ENCODE measurements at regions not wholly inside any gene's neighbourhood (a gene's known extent, or its start where the extent isn't known, plus 50 kb on each side); places are given as distances from the start of the nearest gene placed in this dataset.

- H3K27ac ChIP-seq (ENCODE audit: low read depth, low read length), result no peak overlapping the region
These were observed 764.7 kb downstream of the TRIML1 start for GRCh38 chr4:188903986-188904385.

GRCh38 chr4:188904617-188905016 lies 765.4 kb downstream of the TRIML1 start:
- H3K27ac ChIP-seq (ENCODE audit: low read depth, low read length), result no peak overlapping the region
- no peaks in the 10 kb centered on the region for H3K36me3 ChIP-seq (ENCODE audit: insufficient read depth, low read length)
- H3K79me2 ChIP-seq (ENCODE audit: control insufficient read depth, insufficient read depth, low read length, unreplicated experiment), result no peaks in the 10 kb centered on the region
- H3K4me3 ChIP-seq (ENCODE audit: low read depth, low read length), result no peak overlapping the region
- no peak overlapping the region for H2AFZ ChIP-seq (ENCODE audit: low read length, unreplicated experiment)
- H3K4me1 ChIP-seq (ENCODE audit: control insufficient read depth, insufficient read depth, low read length, unreplicated experiment), result no peaks in the 10 kb centered on the region
- no peaks in the 10 kb centered on the region for H3K27me3 ChIP-seq (ENCODE audit: insufficient read depth, low read length)

More at GRCh38 chr4:188903986-188904385, 764.7 kb downstream of the TRIML1 start:
- Histone ChIP-seq H3K79me2 (ENCODE audit: control insufficient read depth, insufficient read depth, low read length, unreplicated experiment) (no peaks in the 10 kb centered on the region), H3K4me3 (ENCODE audit: low read depth, low read length) (no peak overlapping the region), H3K27me3 (ENCODE audit: insufficient read depth, low read length) (no peaks in the 10 kb centered on the region), H3K4me1 (ENCODE audit: control insufficient read depth, insufficient read depth, low read length, unreplicated experiment) (no peaks in the 10 kb centered on the region), H2AFZ (ENCODE audit: low read length, unreplicated experiment) (no peak overlapping the region), H3K36me3 (ENCODE audit: insufficient read depth, low read length) (no peaks in the 10 kb centered on the region)

GRCh38 chr4:188905248-188905647 lies 766.0 kb downstream of the TRIML1 start:
- Histone ChIP-seq H3K4me1 (ENCODE audit: control insufficient read depth, insufficient read depth, low read length, unreplicated experiment) (no peaks in the 10 kb centered on the region), H3K4me3 (ENCODE audit: low read depth, low read length) (no peak overlapping the region), H2AFZ (ENCODE audit: low read length, unreplicated experiment) (no peak overlapping the region), H3K27ac (ENCODE audit: low read depth, low read length) (no peak overlapping the region), H3K79me2 (ENCODE audit: control insufficient read depth, insufficient read depth, low read length, unreplicated experiment) (no peaks in the 10 kb centered on the region), H3K27me3 (ENCODE audit: insufficient read depth, low read length) (no peaks in the 10 kb centered on the region), H3K36me3 (ENCODE audit: insufficient read depth, low read length) (no peaks in the 10 kb centered on the region)

- no peak overlapping the region for H3K27ac ChIP-seq (ENCODE audit: low read depth, low read length)
These were observed 772.0 kb downstream of the TRIML1 start for GRCh38 chr4:188911199-188911598.

GRCh38 chr4:188911707-188912106 lies 772.5 kb downstream of the TRIML1 start:
- no peaks in the 10 kb centered on the region for H3K4me1 ChIP-seq (ENCODE audit: control insufficient read depth, insufficient read depth, low read length, unreplicated experiment)
- H2AFZ ChIP-seq (ENCODE audit: low read length, unreplicated experiment), result no peak overlapping the region

More at GRCh38 chr4:188911199-188911598, 772.0 kb downstream of the TRIML1 start:
- Histone ChIP-seq H3K4me1 (ENCODE audit: control insufficient read depth, insufficient read depth, low read length, unreplicated experiment) (no peaks in the 10 kb centered on the region), H3K27me3 (ENCODE audit: insufficient read depth, low read length) (no peaks in the 10 kb centered on the region), H3K36me3 (ENCODE audit: insufficient read depth, low read length) (no peaks in the 10 kb centered on the region), H3K4me3 (ENCODE audit: low read depth, low read length) (no peak overlapping the region), H3K79me2 (ENCODE audit: control insufficient read depth, insufficient read depth, low read length, unreplicated experiment) (no peaks in the 10 kb centered on the region), H2AFZ (ENCODE audit: low read length, unreplicated experiment) (no peak overlapping the region)

GRCh38 chr4:188915175-188915574 lies 775.9 kb downstream of the TRIML1 start:
- H3K36me3 ChIP-seq (ENCODE audit: insufficient read depth, low read length), result no peaks in the 10 kb centered on the region
- no peaks in the 10 kb centered on the region for H3K79me2 ChIP-seq (ENCODE audit: control insufficient read depth, insufficient read depth, low read length, unreplicated experiment)
- no peaks in the 10 kb centered on the region for H3K4me1 ChIP-seq (ENCODE audit: control insufficient read depth, insufficient read depth, low read length, unreplicated experiment)
- H3K27me3 ChIP-seq (ENCODE audit: insufficient read depth, low read length), result no peaks in the 10 kb centered on the region
- no peak overlapping the region for H2AFZ ChIP-seq (ENCODE audit: low read length, unreplicated experiment)
- H3K27ac ChIP-seq (ENCODE audit: low read depth, low read length), result no peak overlapping the region
- H3K4me3 ChIP-seq (ENCODE audit: low read depth, low read length), result no peak overlapping the region

More at GRCh38 chr4:188911707-188912106, 772.5 kb downstream of the TRIML1 start:
- Histone ChIP-seq H3K36me3 (ENCODE audit: insufficient read depth, low read length) (no peaks in the 10 kb centered on the region), H3K27me3 (ENCODE audit: insufficient read depth, low read length) (no peaks in the 10 kb centered on the region), H3K4me3 (ENCODE audit: low read depth, low read length) (no peak overlapping the region), H3K27ac (ENCODE audit: low read depth, low read length) (no peak overlapping the region), H3K79me2 (ENCODE audit: control insufficient read depth, insufficient read depth, low read length, unreplicated experiment) (no peaks in the 10 kb centered on the region)

GRCh38 chr4:188918787-188919186 lies 779.5 kb downstream of the TRIML1 start:
- Histone ChIP-seq H3K27ac (ENCODE audit: low read depth, low read length) (no peak overlapping the region), H3K27me3 (ENCODE audit: insufficient read depth, low read length) (no peaks in the 10 kb centered on the region), H3K4me3 (ENCODE audit: low read depth, low read length) (no peak overlapping the region)

GRCh38 chr4:188930822-188931221 lies 791.6 kb downstream of the TRIML1 start:
- no peak overlapping the region for H2AFZ ChIP-seq (ENCODE audit: low read length, unreplicated experiment)
- H3K27me3 ChIP-seq (ENCODE audit: insufficient read depth, low read length), result no peaks in the 10 kb centered on the region
- H3K27ac ChIP-seq (ENCODE audit: low read depth, low read length), result no peak overlapping the region

More at GRCh38 chr4:188918787-188919186, 779.5 kb downstream of the TRIML1 start:
- H2AFZ ChIP-seq (ENCODE audit: low read length, unreplicated experiment), result no peak overlapping the region
- H3K36me3 ChIP-seq (ENCODE audit: insufficient read depth, low read length), result no peaks in the 10 kb centered on the region
- H3K4me1 ChIP-seq (ENCODE audit: control insufficient read depth, insufficient read depth, low read length, unreplicated experiment), result no peaks in the 10 kb centered on the region
- H3K79me2 ChIP-seq (ENCODE audit: control insufficient read depth, insufficient read depth, low read length, unreplicated experiment), result no peaks in the 10 kb centered on the region

GRCh38 chr4:188934320-188934962 lies 795.2 kb downstream of the TRIML1 start:
- H3K36me3 ChIP-seq (ENCODE audit: insufficient read depth, low read length), result peaks cover 5% of the 10 kb centered on the region; the same call in 1 of the 2 replicates
- no peaks in the 10 kb centered on the region for H3K27me3 ChIP-seq (ENCODE audit: insufficient read depth, low read length)
- H3K27ac ChIP-seq (ENCODE audit: low read depth, low read length), result peak overlapping the region; percentile 57
- H3K4me3 ChIP-seq (ENCODE audit: low read depth, low read length), result peak overlapping the region; percentile 17; the same call in 1 of the 2 replicates
- H2AFZ ChIP-seq (ENCODE audit: low read length, unreplicated experiment), result peak overlapping the region; percentile 88
- H3K4me1 ChIP-seq (ENCODE audit: control insufficient read depth, insufficient read depth, low read length, unreplicated experiment), result peaks cover 7% of the 10 kb centered on the region
- no peaks in the 10 kb centered on the region for H3K79me2 ChIP-seq (ENCODE audit: control insufficient read depth, insufficient read depth, low read length, unreplicated experiment)

More at GRCh38 chr4:188930822-188931221, 791.6 kb downstream of the TRIML1 start:
- Histone ChIP-seq H3K4me1 (ENCODE audit: control insufficient read depth, insufficient read depth, low read length, unreplicated experiment) (peaks cover 7% of the 10 kb centered on the region), H3K4me3 (ENCODE audit: low read depth, low read length) (no peak overlapping the region), H3K36me3 (ENCODE audit: insufficient read depth, low read length) (peaks cover 5% of the 10 kb centered on the region; the same call in 1 of the 2 replicates), H3K79me2 (ENCODE audit: control insufficient read depth, insufficient read depth, low read length, unreplicated experiment) (no peaks in the 10 kb centered on the region)

GRCh38 chr4:188941524-188942119 lies 802.4 kb downstream of the TRIML1 start:
- Histone ChIP-seq H3K36me3 (ENCODE audit: insufficient read depth, low read length) (no peaks in the 10 kb centered on the region), H3K27me3 (ENCODE audit: insufficient read depth, low read length) (no peaks in the 10 kb centered on the region), H3K4me3 (ENCODE audit: low read depth, low read length) (peak overlapping the region; percentile 13; the same call in 1 of the 2 replicates), H3K79me2 (ENCODE audit: control insufficient read depth, insufficient read depth, low read length, unreplicated experiment) (no peaks in the 10 kb centered on the region), H3K4me1 (ENCODE audit: control insufficient read depth, insufficient read depth, low read length, unreplicated experiment) (peaks cover 11% of the 10 kb centered on the region), H2AFZ (ENCODE audit: low read length, unreplicated experiment) (peak overlapping the region; percentile 20), H3K27ac (ENCODE audit: low read depth, low read length) (peak overlapping the region; percentile 95)

GRCh38 chr4:188942606-188943005 lies 803.4 kb downstream of the TRIML1 start:
- Histone ChIP-seq H3K27me3 (ENCODE audit: insufficient read depth, low read length) (no peaks in the 10 kb centered on the region), H3K36me3 (ENCODE audit: insufficient read depth, low read length) (no peaks in the 10 kb centered on the region), H3K4me1 (ENCODE audit: control insufficient read depth, insufficient read depth, low read length, unreplicated experiment) (peaks cover 11% of the 10 kb centered on the region), H3K4me3 (ENCODE audit: low read depth, low read length) (no peak overlapping the region), H3K79me2 (ENCODE audit: control insufficient read depth, insufficient read depth, low read length, unreplicated experiment) (no peaks in the 10 kb centered on the region), H2AFZ (ENCODE audit: low read length, unreplicated experiment) (no peak overlapping the region), H3K27ac (ENCODE audit: low read depth, low read length) (peak overlapping the region; percentile 95)
